ENCODE measurements at regions not wholly inside any gene's neighbourhood (a gene's known extent, or its start where the extent isn't known, plus 50 kb on each side); places are given as distances from the start of the nearest gene placed in this dataset.

DNA sequence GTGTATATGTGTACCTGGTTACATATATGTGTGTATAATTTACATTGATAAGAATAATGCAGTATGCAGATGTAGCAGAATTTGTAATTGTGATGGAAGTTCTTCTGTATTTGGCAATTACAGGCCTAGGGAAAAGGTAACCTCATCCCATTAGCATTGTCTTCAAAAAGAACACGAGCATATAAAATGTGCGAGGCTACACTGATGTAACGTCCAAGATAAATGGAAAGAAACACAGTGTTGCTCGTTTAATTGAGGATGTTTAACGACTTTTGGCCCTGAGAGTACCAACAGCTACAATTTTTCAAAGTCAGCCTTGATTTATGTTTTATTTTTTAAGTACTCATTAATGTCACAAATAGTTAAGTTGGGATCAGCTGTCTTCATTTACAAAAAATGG lies 703.5 kb upstream of the RBFOX1 start:
- TF ChIP-seq, protein P1, sequence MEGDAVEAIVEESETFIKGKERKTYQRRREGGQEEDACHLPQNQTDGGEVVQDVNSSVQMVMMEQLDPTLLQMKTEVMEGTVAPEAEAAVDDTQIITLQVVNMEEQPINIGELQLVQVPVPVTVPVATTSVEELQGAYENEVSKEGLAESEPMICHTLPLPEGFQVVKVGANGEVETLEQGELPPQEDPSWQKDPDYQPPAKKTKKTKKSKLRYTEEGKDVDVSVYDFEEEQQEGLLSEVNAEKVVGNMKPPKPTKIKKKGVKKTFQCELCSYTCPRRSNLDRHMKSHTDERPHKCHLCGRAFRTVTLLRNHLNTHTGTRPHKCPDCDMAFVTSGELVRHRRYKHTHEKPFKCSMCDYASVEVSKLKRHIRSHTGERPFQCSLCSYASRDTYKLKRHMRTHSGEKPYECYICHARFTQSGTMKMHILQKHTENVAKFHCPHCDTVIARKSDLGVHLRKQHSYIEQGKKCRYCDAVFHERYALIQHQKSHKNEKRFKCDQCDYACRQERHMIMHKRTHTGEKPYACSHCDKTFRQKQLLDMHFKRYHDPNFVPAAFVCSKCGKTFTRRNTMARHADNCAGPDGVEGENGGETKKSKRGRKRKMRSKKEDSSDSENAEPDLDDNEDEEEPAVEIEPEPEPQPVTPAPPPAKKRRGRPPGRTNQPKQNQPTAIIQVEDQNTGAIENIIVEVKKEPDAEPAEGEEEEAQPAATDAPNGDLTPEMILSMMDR (IDR thresholded peaks at IDR 0.05; ENCODE audit: low read depth, low read length), result no peak
- H3K4me3 ChIP-seq (ENCODE audit: low read depth, low read length), result no peak overlapping the region

DNA sequence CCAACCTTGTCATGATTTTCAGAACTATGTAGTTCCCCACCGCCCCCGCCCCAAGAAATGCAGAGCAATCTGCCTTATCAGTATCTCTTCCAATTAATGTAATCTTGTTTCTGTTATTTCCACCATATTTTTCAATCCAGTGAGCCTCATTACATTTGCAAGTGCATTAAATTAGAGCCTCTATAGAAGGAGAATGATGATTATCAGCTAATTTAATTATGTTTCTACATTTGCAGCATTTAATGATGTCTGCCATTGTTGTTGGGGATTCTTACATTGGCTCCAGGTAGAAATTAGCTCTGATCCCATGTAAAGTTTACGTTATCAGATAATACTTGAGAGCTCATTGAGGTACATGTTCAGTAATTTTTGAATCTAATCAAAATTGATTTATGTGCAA lies 707.0 kb upstream of the RBFOX1 start:
- TF ChIP-seq, protein P1 (IDR thresholded peaks at IDR 0.05; ENCODE audit: low read depth, low read length), result no peak
- no peak overlapping the region for H3K4me3 ChIP-seq (ENCODE audit: low read depth, low read length)

DNA sequence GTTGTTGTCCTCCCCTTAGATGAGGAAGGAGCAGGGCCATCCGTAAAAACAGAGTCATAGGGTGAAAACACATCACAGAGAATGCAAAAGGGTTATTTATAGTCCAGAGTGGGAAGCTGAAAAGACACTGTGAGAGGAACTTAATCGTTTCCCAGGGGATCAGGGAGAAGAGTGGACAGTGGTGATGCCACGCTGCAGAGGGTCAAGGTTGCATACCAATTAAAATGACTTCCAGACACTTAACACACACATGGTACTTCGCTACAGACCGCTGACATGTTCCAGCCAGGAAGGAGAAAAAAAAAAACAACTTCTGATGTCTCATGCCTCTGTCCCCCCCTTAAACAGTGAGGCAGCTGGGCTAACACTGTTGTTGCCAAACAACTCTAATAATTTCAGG lies 713.8 kb upstream of the RBFOX1 start:
- H3K4me3 ChIP-seq (ENCODE audit: low read depth, low read length), result no peak overlapping the region

DNA sequence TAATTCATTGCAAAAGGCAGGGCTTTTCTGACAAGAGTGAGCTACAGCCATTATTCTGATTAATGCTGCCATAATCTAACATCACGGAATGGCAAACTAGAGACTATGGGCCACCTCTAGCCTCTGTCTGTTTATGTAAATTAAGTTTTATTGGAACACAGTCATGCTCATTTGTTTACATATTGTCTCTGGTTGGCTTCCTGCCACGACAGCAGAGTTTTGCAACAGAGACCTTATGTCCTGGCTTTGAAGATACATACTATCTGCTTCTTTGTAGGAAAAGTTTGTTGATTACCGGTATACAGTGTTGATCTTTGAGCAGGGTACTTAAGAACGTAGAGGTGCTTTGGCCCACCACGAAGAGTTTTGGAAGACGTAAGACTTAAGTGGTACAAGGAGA lies 715.9 kb upstream of the RBFOX1 start:
- TF ChIP-seq, protein P1 (IDR thresholded peaks at IDR 0.05; ENCODE audit: low read depth, low read length), result no peak
- H3K4me3 ChIP-seq (ENCODE audit: low read depth, low read length), result no peak overlapping the region

More for the DNA sequence above, 713.8 kb upstream of the RBFOX1 start:
- TF ChIP-seq, protein P1 (IDR thresholded peaks at IDR 0.05; ENCODE audit: low read depth, low read length), result no peak

DNA sequence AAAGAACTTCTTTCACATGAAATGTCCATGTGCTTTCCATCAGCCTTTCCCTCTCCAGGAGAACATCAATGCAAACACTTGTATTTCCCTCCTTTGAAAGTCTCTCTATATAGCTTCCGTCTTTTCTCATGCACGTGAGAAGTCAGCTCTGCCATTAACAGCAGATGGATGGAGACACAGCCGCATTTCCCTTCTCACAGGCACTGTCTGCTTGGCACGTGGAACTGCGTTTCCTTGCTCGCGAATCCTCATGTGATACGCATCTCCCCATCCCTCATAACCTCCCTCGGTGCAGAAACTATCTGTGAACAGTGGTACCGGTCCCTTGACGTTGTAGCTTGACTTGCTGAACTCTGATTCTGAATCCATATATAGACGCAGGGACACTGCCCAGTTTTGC lies 717.0 kb upstream of the RBFOX1 start:
- TF ChIP-seq, protein P1 (IDR thresholded peaks at IDR 0.05; ENCODE audit: low read depth, low read length), result no peak
- no peak overlapping the region for H3K4me3 ChIP-seq (ENCODE audit: low read depth, low read length)

DNA sequence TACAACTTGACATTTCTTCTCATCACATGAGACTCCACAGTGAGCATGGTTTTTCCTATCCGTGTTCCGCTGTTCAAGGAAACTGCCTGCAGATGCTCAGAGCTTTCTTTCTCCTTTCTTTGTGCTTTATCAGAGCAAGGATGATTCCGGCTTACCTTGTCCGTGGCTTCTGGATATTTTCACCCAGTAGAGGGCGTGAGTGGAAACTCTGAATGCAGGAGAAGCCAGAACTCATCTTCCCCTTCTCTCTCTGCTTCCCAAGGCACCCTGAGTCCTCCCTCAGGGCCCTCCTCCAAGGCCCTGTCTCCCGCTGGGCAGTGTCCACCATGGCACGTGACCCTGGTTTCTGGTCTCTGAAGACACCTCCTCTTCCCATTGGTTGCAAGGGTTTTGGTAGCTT lies 721.1 kb upstream of the RBFOX1 start:
- TF ChIP-seq, protein P1 (IDR thresholded peaks at IDR 0.05; ENCODE audit: low read depth, low read length), result no peak
- no peak overlapping the region for H3K4me3 ChIP-seq (ENCODE audit: low read depth, low read length)

DNA sequence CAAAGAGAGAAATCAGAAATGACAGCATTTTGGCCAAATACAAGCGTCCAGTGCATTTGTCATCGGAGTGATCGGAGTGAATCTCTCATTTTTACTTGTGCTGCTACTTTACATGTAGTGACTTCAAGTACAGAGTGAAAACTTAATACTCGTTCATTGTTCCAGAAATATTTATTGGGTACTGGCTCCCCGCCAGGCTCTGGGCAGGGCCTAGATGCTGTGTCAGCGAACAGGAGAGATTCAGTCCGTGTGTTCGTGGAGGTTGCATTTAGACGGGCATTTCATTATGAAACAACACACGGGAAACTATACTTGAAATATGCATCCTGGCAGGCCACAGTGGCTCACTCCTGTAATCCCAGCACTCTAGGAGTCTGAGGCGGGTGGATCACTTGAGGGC lies 727.2 kb upstream of the RBFOX1 start:
- no peak overlapping the region for H3K4me3 ChIP-seq (ENCODE audit: low read depth, low read length)
- TF ChIP-seq, protein P1 (IDR thresholded peaks at IDR 0.05; ENCODE audit: low read depth, low read length), result no peak

All from WI38 (cell line).